SU-DHL-6 (cell line): ENCODE measurements at regions not wholly inside any gene's neighbourhood (a gene's known extent, or its start where the extent isn't known, plus 50 kb on each side); places are given as distances from the start of the nearest gene placed in this dataset.

Experiments used
- EZH2phosphoT487 ChIP-seq: fragments of 200-600 bp; sonication (generic), shearing (Covaris generic); conservative IDR thresholded peaks from 2 replicates; pipeline ENCODE4 v1.6.1; 2018; ENCODE audit warnings: mild to moderate bottlenecking, antibody characterized with exemption, low read length, moderate library complexity, mixed read lengths
- TF ChIP-seq, protein P1 (sequence below): fragments of 200-600 bp; sonication (generic); IDR thresholded peaks from one replicate; pipeline ENCODE4 v1.5.1; 2017; ENCODE audit warnings: antibody characterized with exemption, mild to moderate bottlenecking, low read length, moderate library complexity; ENCODE audit not compliant: insufficient read depth, poor library complexity, severe bottlenecking

DNA sequence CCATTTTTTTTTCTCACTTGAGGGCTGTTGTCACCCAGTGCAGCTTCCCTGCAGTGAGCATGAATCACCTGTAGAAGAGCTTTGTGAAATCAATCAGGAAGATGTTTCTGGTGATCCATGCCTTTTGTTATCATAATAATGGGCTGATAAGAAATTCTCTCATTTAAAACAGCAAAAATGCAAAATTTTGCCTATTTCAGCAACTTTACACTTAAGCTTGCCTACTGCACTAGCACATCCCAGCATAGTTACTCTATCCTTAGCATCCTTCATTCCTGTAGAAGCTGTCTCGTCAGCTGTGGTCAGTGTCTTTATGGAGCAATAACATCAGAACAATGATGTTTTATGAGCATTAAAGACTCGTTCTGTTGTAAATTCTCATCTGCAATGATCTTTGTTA is 178.6 kb upstream of the ZNF804A start:
- TF ChIP-seq, protein P1, sequence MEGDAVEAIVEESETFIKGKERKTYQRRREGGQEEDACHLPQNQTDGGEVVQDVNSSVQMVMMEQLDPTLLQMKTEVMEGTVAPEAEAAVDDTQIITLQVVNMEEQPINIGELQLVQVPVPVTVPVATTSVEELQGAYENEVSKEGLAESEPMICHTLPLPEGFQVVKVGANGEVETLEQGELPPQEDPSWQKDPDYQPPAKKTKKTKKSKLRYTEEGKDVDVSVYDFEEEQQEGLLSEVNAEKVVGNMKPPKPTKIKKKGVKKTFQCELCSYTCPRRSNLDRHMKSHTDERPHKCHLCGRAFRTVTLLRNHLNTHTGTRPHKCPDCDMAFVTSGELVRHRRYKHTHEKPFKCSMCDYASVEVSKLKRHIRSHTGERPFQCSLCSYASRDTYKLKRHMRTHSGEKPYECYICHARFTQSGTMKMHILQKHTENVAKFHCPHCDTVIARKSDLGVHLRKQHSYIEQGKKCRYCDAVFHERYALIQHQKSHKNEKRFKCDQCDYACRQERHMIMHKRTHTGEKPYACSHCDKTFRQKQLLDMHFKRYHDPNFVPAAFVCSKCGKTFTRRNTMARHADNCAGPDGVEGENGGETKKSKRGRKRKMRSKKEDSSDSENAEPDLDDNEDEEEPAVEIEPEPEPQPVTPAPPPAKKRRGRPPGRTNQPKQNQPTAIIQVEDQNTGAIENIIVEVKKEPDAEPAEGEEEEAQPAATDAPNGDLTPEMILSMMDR: no peak
- no peak for TF ChIP-seq EZH2phosphoT487
